H1 (cell line): ENCODE measurements at regions not wholly inside any gene's neighbourhood (a gene's known extent, or its start where the extent isn't known, plus 50 kb on each side); places are given as distances from the start of the nearest gene placed in this dataset.

Experiments
- JUN ChIP-seq: IDR thresholded peaks from 2 replicates; pipeline ENCODE4 v1.6.1; 2011; ENCODE audit warnings: low read depth, mild to moderate bottlenecking, improper control_type of control experiment, low read length
- POLR2A ChIP-seq, 2 experiments: IDR thresholded peaks; 1 replicate in 1 of 2; 2 replicates in 1 of 2; pipeline ENCODE4 v1.6.1; 2011; ENCODE audit warnings: low read depth in 2 of 2, low read length in 2 of 2, mild to moderate bottlenecking in 2 of 2; ENCODE audit errors: control extremely low read depth in 1 of 2
- POLR2AphosphoS5 ChIP-seq: IDR thresholded peaks from 2 replicates; pipeline ENCODE4 v1.6.1; 2011; ENCODE audit warnings: low read depth, low read length
- TF ChIP-seq, protein P1 (sequence below): IDR thresholded peaks from 2 replicates; pipeline ENCODE4 v1.6.1; 2012; ENCODE audit warnings: inconsistent platforms

DNA sequence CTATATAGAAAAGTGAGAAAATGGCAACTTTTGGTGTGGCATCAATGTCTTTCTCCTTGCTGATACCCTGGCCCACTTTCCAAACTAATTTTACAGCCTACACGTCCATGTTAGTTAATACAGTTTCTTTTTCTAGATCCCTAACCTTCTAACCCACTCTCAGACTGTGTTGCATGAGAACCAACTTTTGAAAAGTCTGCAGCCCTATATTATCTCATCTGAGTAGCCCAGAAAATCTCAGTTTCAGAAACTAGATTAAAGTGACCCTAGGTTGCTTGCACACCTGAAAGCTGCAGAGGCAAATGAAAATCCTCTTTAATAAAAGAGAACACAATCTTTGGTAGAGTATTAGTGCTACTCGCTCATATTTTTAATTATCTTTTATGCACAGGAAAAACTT is 371.6 kb upstream of the EMCN start:
- TF ChIP-seq POLR2AphosphoS5 = no peak
- TF ChIP-seq JUN = no peak
- no peak for TF ChIP-seq POLR2A (IDR thresholded peaks at IDR 0.05; ENCODE audit: control extremely low read depth in 1 of 2, low read depth in 2 of 2, low read length in 2 of 2)
- TF ChIP-seq, protein P1, sequence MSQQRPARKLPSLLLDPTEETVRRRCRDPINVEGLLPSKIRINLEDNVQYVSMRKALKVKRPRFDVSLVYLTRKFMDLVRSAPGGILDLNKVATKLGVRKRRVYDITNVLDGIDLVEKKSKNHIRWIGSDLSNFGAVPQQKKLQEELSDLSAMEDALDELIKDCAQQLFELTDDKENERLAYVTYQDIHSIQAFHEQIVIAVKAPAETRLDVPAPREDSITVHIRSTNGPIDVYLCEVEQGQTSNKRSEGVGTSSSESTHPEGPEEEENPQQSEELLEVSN = no peak
